ENCODE measurements at regions not wholly inside any gene's neighbourhood (a gene's known extent, or its start where the extent isn't known, plus 50 kb on each side); places are given as distances from the start of the nearest gene placed in this dataset.

DNA sequence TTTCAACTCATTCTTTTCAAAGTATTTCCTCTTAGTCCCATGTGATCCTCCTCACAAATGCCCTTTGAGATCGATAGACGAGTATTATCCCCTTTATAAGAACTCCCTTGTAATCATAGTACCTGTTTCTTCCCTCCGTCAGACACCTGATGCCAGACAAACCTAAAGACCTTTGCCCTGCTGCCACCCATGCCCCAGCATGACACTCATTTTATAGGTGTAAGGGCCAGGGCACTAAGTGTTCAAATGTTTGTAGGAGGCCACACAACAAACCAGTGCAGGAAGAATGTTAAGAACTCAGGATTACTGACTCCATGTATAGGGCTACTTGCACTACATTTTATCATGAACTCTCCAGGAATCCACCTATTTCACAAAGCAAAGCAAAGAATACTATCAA, 115.6 kb upstream of the DIAPH2 start:
- TF ChIP-seq CTCF (IDR thresholded peaks at IDR 0.05; ENCODE audit: low read depth, low read length) (no peak), POLR2A (IDR thresholded peaks at IDR 0.05; ENCODE audit: extremely low read depth, insufficient read length) (no peak)
- TF ChIP-seq, protein P1, sequence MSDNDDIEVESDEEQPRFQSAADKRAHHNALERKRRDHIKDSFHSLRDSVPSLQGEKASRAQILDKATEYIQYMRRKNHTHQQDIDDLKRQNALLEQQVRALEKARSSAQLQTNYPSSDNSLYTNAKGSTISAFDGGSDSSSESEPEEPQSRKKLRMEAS (IDR thresholded peaks at IDR 0.05; ENCODE audit: low read depth, low read length) = no peak
